SK-N-SH (cell line): ENCODE measurements at regions not wholly inside any gene's neighbourhood (a gene's known extent, or its start where the extent isn't known, plus 50 kb on each side); places are given as distances from the start of the nearest gene placed in this dataset.

Experiments used
- EP300 ChIP-seq, 2 experiments: IDR thresholded peaks; 2 replicates each; pipeline versions ENCODE4 v1.4.0 to v1.6.1; 2012; ENCODE audit warnings: borderline replicate concordance in 1 of 2, low read depth in 1 of 2, low read length in 1 of 2
- POLR2AphosphoS5 ChIP-seq: IDR thresholded peaks from 2 replicates; pipeline ENCODE4 v1.6.1; 2012; ENCODE audit warnings: low read depth, low read length
- SIN3A ChIP-seq: IDR thresholded peaks from 2 replicates; pipeline ENCODE4 v1.6.1; 2012; ENCODE audit warnings: low read depth, mild to moderate bottlenecking, low read length, moderate library complexity, borderline replicate concordance
- TAF1 ChIP-seq: IDR thresholded peaks from 2 replicates; pipeline ENCODE4 v1.6.1; 2012; ENCODE audit warnings: low read depth, mild to moderate bottlenecking, low read length, moderate library complexity, borderline replicate concordance
- TF ChIP-seq, protein P1 (sequence below): fragments of 200-600 bp; sonication (generic); IDR thresholded peaks from 2 replicates; pipeline ENCODE4 v1.6.1; 2017; ENCODE audit warnings: antibody characterized with exemption, mild to moderate bottlenecking, moderate library complexity
- TF ChIP-seq, protein P2 (sequence below): fragments of 150-350 bp; IDR thresholded peaks from 2 replicates; pipeline ENCODE4 v1.6.1; 2017; ENCODE audit warnings: antibody characterized with exemption, low read length, low read depth, borderline replicate concordance

DNA sequence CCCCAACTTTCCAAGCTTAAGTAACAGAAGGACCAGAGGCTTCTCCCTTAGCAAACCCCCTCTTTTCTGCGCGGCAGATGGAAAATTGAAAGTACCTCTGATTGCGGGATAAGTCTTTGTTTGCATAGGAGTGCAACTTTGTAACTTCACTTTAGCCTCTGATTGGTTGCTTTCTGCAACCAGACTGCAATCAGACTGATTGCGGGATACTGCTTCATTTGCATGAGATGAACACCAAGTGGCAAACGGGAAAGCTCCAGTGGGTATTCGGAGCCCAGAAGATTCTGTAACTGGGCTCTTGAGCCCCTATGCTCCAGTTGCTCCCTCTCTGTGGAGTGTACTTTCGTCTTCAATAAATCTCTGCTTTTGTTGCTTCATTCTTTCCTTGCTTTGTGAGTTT is 260.6 kb downstream of the BAMBI start:
- TF ChIP-seq, protein P1, sequence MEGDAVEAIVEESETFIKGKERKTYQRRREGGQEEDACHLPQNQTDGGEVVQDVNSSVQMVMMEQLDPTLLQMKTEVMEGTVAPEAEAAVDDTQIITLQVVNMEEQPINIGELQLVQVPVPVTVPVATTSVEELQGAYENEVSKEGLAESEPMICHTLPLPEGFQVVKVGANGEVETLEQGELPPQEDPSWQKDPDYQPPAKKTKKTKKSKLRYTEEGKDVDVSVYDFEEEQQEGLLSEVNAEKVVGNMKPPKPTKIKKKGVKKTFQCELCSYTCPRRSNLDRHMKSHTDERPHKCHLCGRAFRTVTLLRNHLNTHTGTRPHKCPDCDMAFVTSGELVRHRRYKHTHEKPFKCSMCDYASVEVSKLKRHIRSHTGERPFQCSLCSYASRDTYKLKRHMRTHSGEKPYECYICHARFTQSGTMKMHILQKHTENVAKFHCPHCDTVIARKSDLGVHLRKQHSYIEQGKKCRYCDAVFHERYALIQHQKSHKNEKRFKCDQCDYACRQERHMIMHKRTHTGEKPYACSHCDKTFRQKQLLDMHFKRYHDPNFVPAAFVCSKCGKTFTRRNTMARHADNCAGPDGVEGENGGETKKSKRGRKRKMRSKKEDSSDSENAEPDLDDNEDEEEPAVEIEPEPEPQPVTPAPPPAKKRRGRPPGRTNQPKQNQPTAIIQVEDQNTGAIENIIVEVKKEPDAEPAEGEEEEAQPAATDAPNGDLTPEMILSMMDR: no peak
- no peak for TF ChIP-seq POLR2AphosphoS5
- no peak for TF ChIP-seq SIN3A
- TF ChIP-seq, protein P2, sequence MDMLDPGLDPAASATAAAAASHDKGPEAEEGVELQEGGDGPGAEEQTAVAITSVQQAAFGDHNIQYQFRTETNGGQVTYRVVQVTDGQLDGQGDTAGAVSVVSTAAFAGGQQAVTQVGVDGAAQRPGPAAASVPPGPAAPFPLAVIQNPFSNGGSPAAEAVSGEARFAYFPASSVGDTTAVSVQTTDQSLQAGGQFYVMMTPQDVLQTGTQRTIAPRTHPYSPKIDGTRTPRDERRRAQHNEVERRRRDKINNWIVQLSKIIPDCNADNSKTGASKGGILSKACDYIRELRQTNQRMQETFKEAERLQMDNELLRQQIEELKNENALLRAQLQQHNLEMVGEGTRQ: no peak
- no peak for TF ChIP-seq TAF1
- TF ChIP-seq EP300 (IDR thresholded peaks at IDR 0.05; ENCODE audit: borderline replicate concordance in 1 of 2, low read depth in 1 of 2, low read length in 1 of 2): no peak
